HEK293 (cell line): ENCODE measurements at regions not wholly inside any gene's neighbourhood (a gene's known extent, or its start where the extent isn't known, plus 50 kb on each side); places are given as distances from the start of the nearest gene placed in this dataset.

Experiments
- CTCF ChIA-PET: fragments of 350-600 bp; formaldehyde crosslinking; extraction: SDS; loops from one replicate; lab custom pipeline; 2021; ENCODE audit warnings: antibody characterized with exemption; lab: Yijun Ruan, JAX
- POLR2A ChIA-PET: fragments of 300-600 bp; formaldehyde crosslinking; extraction: SDS; loops from one replicate; lab custom pipeline; 2020; ENCODE audit warnings: antibody characterized with exemption, inconsistent platforms; lab: Yijun Ruan, JAX
- H3K27ac ChIP-seq: fragments of 200-500 bp; sonication (Bioruptor generic); 2 replicates; pipeline ENCODE4 v1.5.1; 2014; ENCODE audit warnings: low read depth, low read length, control low read depth, inconsistent platforms; ENCODE audit errors: extremely low read depth
- H3K36me3 ChIP-seq, 2 experiments: fragments of 200-500 bp in 1 of 2; sonication (Bioruptor generic) in 1 of 2; 1 replicate in 1 of 2; 2 replicates in 1 of 2; pipeline ENCODE4 v1.5.1; 2014 to 2017; ENCODE audit warnings: inconsistent platforms in 2 of 2, low read length in 2 of 2; ENCODE audit not compliant: control insufficient read depth in 2 of 2, insufficient read depth in 1 of 2
- H3K4me1 ChIP-seq: fragments of 200-500 bp; sonication (Bioruptor generic); 2 replicates; pipeline ENCODE4 v1.5.1; 2014; ENCODE audit warnings: mild to moderate bottlenecking, low read length, inconsistent platforms; ENCODE audit not compliant: control insufficient read depth, insufficient read depth
- H3K4me3 ChIP-seq: 2 replicates; pipeline ENCODE4 v1.5.1; 2011; ENCODE audit warnings: low read depth, mild to moderate bottlenecking, control low read depth, low read length, moderate library complexity
- H3K9me3 ChIP-seq: fragments of 200-500 bp; sonication (Bioruptor generic); 2 replicates; pipeline ENCODE4 v1.5.1; 2014; ENCODE audit warnings: low read depth, low read length, inconsistent platforms; ENCODE audit not compliant: control insufficient read depth, insufficient read depth
- GLI4 ChIP-seq: fragments of 450-650 bp; formaldehyde crosslinking; IDR thresholded peaks from 2 replicates; pipeline ENCODE4 v1.5.1; 2016; ENCODE audit warnings: missing biosample characterization, missing genetic modification characterization
- MYNN ChIP-seq: fragments of 450-650 bp; formaldehyde crosslinking; IDR thresholded peaks from 2 replicates; pipeline ENCODE4 v1.5.1; 2016; ENCODE audit warnings: missing biosample characterization, missing genetic modification characterization, borderline replicate concordance
- ZBTB21 ChIP-seq: fragments of 450-650 bp; formaldehyde crosslinking; IDR thresholded peaks from 2 replicates; pipeline ENCODE4 v1.5.1; 2017; ENCODE audit warnings: missing biosample characterization, missing genetic modification characterization
- ZNF133 ChIP-seq: fragments of 450-650 bp; formaldehyde crosslinking; IDR thresholded peaks from 2 replicates; pipeline ENCODE4 v1.5.1; 2016; ENCODE audit warnings: missing biosample characterization, missing genetic modification characterization
- ZNF146 ChIP-seq: fragments of 450-650 bp; formaldehyde crosslinking; IDR thresholded peaks from 2 replicates; pipeline ENCODE4 v1.5.1; 2016; ENCODE audit warnings: missing biosample characterization, missing genetic modification characterization
- ZNF426 ChIP-seq: fragments of 450-650 bp; formaldehyde crosslinking; IDR thresholded peaks from 2 replicates; pipeline ENCODE4 v1.5.1; 2017; ENCODE audit warnings: missing biosample characterization, missing genetic modification characterization, mild to moderate bottlenecking, inconsistent platforms, moderate library complexity
- ZNF433 ChIP-seq: fragments of 450-650 bp; formaldehyde crosslinking; IDR thresholded peaks from 2 replicates; pipeline ENCODE4 v1.5.1; 2016; ENCODE audit warnings: missing biosample characterization, missing genetic modification characterization, low read depth
- ZNF600 ChIP-seq: fragments of 450-650 bp; formaldehyde crosslinking; IDR thresholded peaks from 2 replicates; pipeline ENCODE4 v1.5.1; 2016; ENCODE audit warnings: missing biosample characterization, missing genetic modification characterization
- ZNF624 ChIP-seq: fragments of 450-650 bp; formaldehyde crosslinking; IDR thresholded peaks from 2 replicates; pipeline ENCODE4 v1.5.1; 2017; ENCODE audit warnings: missing biosample characterization, missing genetic modification characterization
- TF ChIP-seq, protein P1 (sequence below): fragments of 450-650 bp; formaldehyde crosslinking; IDR thresholded peaks from 2 replicates; pipeline ENCODE4 v1.5.1; 2017; ENCODE audit warnings: missing biosample characterization, missing genetic modification characterization
- TF ChIP-seq, protein P2 (sequence below): fragments of 450-650 bp; formaldehyde crosslinking; IDR thresholded peaks from 2 replicates; pipeline ENCODE4 v1.5.1; 2016; ENCODE audit warnings: missing biosample characterization, missing genetic modification characterization, borderline replicate concordance
- TF ChIP-seq, protein P3 (sequence below): fragments of 450-650 bp; formaldehyde crosslinking; IDR thresholded peaks from 2 replicates; pipeline ENCODE4 v1.5.1; 2016; ENCODE audit warnings: missing biosample characterization, missing genetic modification characterization
- TF ChIP-seq, protein P4 (sequence below): fragments of 450-650 bp; formaldehyde crosslinking; IDR thresholded peaks from 2 replicates; pipeline ENCODE4 v1.5.1; 2016; ENCODE audit warnings: missing biosample characterization, missing genetic modification characterization
- TF ChIP-seq, protein P5 (sequence below): fragments of 450-650 bp; formaldehyde crosslinking; IDR thresholded peaks from 2 replicates; pipeline ENCODE4 v1.5.1; 2016; ENCODE audit warnings: missing biosample characterization, missing genetic modification characterization, low read depth
- TF ChIP-seq, protein P6 (sequence below): fragments of 450-650 bp; formaldehyde crosslinking; conservative IDR thresholded peaks from 2 replicates; pipeline ENCODE4 v1.5.1; 2016; ENCODE audit warnings: low read depth, missing biosample characterization, missing genetic modification characterization

DNA sequence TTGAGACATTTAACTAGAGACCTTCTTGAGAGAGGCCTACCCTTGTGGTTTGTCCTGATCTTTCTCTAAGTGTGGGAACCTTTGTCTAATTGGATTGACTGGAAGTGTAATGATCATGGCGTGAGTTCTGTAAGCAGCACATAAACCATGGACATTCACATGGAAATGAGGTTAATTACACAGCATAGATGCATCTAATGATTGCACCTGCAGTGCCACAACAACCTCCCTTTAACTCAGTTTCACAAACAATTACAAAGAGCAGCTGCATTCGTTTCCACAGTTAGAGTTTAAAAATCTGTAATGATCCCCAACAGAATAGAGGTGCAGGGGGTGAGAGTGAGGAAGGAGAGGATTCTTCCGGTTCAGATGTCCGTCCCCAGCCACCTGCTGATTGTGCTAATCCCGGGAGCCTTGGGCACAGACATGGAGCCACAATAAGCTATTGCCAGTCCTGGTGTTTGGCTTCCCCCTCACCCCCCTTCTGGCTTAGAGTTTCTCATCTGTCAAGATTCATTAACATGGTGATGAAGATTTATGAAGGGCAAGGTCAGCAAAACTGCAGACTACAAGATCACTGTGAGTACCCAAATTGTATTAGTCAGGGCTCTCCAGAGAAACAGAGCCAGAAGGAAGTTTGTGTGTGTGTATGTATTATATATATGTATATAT lies 659.2 kb upstream of the SOX9 start (continued):
- no peak for TF ChIP-seq ZNF426 (tag by site-specific recombination)
- TF ChIP-seq, protein P1, sequence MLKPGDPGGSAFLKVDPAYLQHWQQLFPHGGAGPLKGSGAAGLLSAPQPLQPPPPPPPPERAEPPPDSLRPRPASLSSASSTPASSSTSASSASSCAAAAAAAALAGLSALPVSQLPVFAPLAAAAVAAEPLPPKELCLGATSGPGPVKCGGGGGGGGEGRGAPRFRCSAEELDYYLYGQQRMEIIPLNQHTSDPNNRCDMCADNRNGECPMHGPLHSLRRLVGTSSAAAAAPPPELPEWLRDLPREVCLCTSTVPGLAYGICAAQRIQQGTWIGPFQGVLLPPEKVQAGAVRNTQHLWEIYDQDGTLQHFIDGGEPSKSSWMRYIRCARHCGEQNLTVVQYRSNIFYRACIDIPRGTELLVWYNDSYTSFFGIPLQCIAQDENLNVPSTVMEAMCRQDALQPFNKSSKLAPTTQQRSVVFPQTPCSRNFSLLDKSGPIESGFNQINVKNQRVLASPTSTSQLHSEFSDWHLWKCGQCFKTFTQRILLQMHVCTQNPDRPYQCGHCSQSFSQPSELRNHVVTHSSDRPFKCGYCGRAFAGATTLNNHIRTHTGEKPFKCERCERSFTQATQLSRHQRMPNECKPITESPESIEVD (tag by site-specific recombination) = no peak
- TF ChIP-seq GLI4 = no peak
- no peak for TF ChIP-seq ZBTB21 (tag by site-specific recombination)
- TF ChIP-seq, protein P2, sequence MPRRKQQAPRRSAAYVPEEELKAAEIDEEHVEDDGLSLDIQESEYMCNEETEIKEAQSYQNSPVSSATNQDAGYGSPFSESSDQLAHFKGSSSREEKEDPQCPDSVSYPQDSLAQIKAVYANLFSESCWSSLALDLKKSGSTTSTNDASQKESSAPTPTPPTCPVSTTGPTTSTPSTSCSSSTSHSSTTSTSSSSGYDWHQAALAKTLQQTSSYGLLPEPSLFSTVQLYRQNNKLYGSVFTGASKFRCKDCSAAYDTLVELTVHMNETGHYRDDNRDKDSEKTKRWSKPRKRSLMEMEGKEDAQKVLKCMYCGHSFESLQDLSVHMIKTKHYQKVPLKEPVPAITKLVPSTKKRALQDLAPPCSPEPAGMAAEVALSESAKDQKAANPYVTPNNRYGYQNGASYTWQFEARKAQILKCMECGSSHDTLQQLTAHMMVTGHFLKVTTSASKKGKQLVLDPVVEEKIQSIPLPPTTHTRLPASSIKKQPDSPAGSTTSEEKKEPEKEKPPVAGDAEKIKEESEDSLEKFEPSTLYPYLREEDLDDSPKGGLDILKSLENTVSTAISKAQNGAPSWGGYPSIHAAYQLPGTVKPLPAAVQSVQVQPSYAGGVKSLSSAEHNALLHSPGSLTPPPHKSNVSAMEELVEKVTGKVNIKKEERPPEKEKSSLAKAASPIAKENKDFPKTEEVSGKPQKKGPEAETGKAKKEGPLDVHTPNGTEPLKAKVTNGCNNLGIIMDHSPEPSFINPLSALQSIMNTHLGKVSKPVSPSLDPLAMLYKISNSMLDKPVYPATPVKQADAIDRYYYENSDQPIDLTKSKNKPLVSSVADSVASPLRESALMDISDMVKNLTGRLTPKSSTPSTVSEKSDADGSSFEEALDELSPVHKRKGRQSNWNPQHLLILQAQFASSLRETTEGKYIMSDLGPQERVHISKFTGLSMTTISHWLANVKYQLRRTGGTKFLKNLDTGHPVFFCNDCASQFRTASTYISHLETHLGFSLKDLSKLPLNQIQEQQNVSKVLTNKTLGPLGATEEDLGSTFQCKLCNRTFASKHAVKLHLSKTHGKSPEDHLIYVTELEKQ = no peak

DNA sequence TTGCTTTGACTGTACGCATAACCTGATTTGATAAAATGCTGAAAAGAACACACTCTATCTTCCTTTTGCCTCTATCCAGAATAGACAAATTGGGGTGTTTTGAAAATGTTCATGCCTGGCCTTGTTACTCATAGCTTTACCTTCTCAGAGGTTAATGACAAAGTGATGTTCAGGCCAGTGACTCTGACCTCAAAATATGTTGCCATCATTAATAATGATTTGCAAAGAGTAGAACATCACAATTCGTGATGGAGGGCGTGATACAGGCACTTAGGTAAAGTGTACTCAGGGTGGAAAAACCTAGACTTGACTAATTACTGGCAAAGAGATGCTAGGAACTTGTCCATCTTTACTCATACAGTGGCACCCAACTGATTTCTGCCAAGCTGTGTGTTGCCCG lies 656.6 kb upstream of the SOX9 start:
- Histone ChIP-seq H3K36me3 (no peaks in the 10 kb centered on the region), H3K4me1 (no peaks in the 10 kb centered on the region), H3K9me3 (no peaks in the 10 kb centered on the region), H3K4me3 (no peak overlapping the region), H3K27ac (no peak overlapping the region)
- TF ChIP-seq ZNF433 (tag by site-specific recombination) (no peak), ZNF624 (tag by site-specific recombination) (no peak), ZNF133 (no peak), MYNN (tag by site-specific recombination) (no peak), ZNF146 (no peak), ZNF600 (no peak)
- TF ChIP-seq, protein P3, sequence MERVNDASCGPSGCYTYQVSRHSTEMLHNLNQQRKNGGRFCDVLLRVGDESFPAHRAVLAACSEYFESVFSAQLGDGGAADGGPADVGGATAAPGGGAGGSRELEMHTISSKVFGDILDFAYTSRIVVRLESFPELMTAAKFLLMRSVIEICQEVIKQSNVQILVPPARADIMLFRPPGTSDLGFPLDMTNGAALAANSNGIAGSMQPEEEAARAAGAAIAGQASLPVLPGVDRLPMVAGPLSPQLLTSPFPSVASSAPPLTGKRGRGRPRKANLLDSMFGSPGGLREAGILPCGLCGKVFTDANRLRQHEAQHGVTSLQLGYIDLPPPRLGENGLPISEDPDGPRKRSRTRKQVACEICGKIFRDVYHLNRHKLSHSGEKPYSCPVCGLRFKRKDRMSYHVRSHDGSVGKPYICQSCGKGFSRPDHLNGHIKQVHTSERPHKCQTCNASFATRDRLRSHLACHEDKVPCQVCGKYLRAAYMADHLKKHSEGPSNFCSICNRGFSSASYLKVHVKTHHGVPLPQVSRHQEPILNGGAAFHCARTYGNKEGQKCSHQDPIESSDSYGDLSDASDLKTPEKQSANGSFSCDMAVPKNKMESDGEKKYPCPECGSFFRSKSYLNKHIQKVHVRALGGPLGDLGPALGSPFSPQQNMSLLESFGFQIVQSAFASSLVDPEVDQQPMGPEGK (tag by site-specific recombination) = no peak
- TF ChIP-seq, protein P4, sequence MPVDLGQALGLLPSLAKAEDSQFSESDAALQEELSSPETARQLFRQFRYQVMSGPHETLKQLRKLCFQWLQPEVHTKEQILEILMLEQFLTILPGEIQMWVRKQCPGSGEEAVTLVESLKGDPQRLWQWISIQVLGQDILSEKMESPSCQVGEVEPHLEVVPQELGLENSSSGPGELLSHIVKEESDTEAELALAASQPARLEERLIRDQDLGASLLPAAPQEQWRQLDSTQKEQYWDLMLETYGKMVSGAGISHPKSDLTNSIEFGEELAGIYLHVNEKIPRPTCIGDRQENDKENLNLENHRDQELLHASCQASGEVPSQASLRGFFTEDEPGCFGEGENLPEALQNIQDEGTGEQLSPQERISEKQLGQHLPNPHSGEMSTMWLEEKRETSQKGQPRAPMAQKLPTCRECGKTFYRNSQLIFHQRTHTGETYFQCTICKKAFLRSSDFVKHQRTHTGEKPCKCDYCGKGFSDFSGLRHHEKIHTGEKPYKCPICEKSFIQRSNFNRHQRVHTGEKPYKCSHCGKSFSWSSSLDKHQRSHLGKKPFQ (tag by site-specific recombination) = no peak
- TF ChIP-seq, protein P5, sequence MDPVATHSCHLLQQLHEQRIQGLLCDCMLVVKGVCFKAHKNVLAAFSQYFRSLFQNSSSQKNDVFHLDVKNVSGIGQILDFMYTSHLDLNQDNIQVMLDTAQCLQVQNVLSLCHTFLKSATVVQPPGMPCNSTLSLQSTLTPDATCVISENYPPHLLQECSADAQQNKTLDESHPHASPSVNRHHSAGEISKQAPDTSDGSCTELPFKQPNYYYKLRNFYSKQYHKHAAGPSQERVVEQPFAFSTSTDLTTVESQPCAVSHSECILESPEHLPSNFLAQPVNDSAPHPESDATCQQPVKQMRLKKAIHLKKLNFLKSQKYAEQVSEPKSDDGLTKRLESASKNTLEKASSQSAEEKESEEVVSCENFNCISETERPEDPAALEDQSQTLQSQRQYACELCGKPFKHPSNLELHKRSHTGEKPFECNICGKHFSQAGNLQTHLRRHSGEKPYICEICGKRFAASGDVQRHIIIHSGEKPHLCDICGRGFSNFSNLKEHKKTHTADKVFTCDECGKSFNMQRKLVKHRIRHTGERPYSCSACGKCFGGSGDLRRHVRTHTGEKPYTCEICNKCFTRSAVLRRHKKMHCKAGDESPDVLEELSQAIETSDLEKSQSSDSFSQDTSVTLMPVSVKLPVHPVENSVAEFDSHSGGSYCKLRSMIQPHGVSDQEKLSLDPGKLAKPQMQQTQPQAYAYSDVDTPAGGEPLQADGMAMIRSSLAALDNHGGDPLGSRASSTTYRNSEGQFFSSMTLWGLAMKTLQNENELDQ (tag by site-specific recombination) = no peak
- TF ChIP-seq, protein P6, sequence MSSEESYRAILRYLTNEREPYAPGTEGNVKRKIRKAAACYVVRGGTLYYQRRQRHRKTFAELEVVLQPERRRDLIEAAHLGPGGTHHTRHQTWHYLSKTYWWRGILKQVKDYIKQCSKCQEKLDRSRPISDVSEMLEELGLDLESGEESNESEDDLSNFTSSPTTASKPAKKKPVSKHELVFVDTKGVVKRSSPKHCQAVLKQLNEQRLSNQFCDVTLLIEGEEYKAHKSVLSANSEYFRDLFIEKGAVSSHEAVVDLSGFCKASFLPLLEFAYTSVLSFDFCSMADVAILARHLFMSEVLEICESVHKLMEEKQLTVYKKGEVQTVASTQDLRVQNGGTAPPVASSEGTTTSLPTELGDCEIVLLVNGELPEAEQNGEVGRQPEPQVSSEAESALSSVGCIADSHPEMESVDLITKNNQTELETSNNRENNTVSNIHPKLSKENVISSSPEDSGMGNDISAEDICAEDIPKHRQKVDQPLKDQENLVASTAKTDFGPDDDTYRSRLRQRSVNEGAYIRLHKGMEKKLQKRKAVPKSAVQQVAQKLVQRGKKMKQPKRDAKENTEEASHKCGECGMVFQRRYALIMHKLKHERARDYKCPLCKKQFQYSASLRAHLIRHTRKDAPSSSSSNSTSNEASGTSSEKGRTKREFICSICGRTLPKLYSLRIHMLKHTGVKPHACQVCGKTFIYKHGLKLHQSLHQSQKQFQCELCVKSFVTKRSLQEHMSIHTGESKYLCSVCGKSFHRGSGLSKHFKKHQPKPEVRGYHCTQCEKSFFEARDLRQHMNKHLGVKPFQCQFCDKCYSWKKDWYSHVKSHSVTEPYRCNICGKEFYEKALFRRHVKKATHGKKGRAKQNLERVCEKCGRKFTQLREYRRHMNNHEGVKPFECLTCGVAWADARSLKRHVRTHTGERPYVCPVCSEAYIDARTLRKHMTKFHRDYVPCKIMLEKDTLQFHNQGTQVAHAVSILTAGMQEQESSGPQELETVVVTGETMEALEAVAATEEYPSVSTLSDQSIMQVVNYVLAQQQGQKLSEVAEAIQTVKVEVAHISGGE (tag by site-specific recombination) = no peak
- CTCF ChIA-PET = interaction anchor here (0.5 kb wide), 1 partner anchor 90 kb away, joined by 3 read pairs; no protein-coding TSS in a partner anchor
- POLR2A ChIA-PET = no interaction called here
